HG03460 (cell line): ENCODE measurements at regions not wholly inside any gene's neighbourhood (a gene's known extent, or its start where the extent isn't known, plus 50 kb on each side); places are given as distances from the start of the nearest gene placed in this dataset.

Source experiments
- ATAC-seq: cut with Tn5 transposase; IDR thresholded peaks from one replicate; pipeline ENCODE4 v1.9.1; 2021; ENCODE audit not compliant: unreplicated experiment

DNA sequence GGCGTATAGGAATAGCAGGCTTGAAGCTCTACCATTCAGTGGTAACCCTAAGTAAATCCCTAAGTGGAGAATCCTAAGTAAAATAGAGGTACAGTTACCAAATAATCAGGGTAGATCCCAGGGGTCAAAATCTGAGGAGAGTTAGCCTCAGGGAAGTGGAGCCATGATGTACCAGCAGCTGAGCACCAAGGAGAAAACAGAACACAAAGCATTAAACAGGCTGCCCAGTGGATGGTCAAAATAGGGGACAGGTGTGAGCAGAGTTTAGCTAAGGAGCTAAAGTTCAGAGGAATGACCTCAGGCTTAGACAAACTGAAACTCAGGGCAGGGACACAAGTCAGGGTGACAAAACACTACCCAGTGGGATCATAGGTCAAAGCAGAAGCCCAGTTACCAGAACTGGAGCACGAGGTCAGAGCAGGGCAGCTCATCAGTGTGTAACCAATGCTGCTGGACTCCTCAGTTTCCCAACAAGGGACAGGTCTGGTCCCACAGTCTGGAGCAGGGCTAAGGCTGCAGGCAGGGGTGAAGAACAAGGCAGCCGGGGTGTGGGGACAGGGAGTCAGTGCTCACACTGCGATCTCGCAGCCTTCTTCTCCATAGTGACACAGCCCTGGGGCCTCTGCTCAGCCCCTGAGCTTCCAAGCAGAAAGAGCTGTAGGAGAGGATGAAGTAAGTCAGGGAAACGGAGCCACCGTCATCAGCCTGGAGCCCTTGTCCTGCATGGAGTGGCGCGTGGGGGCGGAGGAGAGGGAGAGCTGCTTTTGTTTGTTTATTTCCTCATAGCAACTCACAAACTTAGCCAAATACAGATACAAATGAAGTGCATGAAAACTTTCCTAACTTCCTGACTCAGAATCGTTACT, 264.0 kb downstream of the MREG start:
- no peak for ATAC-seq

DNA sequence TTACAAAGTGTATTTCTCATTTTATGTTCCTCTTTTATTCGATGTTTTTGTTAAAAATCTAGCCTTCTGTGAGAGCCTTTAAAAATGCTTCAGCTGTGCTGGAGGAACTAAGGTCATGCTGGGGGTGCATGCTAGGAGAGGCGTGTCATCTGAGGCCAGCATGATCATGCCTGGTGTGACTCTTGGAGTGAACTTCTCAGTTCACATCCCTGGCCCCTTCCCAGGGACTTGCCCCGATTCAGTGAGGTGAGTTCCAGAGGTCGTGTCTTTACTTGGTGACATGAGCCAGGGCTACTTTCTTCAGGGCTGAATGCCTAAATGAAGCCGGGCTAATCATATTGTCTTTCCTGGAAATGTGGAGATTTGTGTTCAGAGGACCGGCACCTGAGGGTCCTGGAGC, 264.9 kb downstream of the MREG start:
- no peak for ATAC-seq

DNA sequence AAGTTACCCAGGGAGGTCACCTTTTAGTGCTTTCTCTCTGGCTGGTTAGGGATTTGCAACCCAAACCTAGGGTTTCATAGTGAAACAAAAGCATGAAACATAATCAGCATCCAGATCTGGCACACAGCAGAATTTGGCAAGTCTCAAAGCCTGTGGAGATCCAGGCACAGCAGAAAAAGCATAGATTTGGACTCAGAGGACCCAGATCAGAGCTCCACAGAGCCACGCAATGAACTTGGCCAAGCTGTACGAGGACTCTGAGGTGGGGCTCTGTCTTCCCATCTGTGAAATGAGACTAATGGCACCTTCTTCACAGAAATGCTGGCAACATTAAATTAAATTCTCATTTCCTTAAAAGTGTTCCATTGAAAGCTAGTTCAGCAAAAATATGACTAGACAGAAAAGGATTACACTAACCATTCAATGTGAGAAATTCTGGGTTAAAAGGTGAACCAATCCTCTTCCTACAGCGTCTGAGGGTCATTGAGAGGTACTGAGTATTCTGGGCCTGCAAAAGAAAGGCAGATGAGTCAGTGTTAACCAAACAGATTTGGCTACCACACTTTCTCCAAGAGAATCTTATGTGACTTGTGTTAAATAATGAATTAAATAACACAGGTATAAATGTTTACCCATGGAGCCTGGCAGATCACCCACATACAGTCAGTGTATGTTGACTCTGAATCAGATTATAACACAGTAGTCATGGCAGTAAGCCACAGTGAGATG, 266.3 kb downstream of the MREG start:
- ATAC-seq: no peak

DNA sequence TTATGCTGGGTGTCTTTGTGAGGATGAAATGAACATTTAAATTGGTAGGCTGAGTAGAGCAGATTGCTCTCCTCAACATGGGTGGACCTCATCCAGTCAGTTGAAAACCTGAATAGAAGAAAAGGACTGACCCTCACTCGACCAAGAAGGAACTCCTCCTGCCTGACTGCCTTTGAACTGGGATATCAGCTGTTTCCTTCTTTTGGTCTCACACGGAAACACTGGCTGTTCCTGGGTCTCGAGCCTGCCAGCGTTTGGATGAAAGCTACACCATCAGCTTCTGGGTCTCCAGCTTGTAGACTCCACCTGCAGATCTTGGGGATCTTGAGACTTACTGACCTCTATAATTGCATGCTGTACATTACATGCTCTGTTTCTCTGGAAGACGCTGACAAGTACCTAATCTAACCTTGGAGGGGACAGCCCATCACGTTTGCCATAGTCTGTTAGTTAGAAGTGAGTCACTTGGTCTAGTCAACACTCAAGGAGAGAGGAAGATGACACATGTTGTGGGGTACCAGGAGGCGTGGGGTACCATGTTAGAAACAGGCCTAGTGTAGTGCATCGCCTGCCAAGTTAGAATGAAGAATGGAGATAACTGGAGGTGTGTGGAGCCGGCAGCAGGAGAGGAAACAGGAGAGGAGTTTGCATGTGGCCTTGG, 267.0 kb downstream of the MREG start:
- ATAC-seq: no peak

DNA sequence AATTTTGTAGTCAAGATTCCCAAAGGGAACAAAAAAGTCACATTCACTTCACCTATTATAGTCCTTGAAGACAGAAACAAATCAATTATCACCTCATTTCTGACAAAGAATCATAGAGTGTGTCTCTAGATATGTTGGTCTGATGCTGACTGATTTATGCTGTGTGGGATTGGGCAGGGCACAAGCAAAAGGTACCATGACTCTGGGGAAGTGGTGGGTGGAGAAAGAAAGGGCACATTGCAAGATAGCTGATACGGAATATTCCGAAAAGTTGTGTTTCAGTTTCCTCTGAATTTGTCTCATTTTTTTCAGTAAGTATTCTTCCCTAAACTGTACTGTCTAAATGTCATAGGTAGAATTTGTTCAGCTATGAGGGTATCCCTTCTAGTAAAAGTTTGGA, 268.0 kb downstream of the MREG start:
- no peak for ATAC-seq

DNA sequence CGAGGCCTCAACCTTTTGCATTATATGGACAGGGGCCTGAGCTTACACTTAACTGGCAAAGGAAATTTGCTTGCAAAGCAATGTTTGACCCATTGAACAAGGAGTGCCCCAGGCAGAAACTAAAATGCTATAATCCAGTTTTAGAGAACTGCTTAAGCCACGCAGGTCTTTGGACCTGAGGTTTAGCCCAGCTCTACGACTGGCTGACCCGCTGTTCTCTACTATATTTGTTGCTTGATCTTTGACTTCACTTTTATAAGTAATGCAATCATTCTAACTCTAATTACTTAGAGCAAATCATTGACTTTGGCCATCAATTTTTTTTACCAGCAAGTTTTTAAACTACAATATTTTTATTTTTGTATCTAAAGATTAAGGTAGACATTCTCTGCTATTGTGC, 268.8 kb downstream of the MREG start:
- ATAC-seq: no peak

DNA sequence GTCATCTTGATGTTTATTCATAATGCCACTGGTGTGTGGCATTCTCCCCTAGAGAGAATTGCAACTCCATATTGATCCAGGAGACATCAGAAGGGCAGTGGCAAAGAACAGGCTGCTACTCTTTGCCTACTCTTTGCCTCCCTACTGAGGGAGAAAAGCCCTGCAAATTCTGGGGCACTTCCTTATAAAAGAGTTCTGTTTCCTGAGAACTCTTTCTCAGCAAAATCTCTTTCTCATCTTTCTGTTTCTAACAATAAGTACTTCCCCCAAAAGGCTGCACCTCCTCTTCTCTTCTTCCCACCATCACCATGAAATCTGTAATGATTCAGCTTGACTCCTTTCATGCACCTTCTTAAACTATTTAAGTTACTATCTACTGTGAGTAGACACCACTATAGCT, 270.3 kb downstream of the MREG start:
- no peak for ATAC-seq

DNA sequence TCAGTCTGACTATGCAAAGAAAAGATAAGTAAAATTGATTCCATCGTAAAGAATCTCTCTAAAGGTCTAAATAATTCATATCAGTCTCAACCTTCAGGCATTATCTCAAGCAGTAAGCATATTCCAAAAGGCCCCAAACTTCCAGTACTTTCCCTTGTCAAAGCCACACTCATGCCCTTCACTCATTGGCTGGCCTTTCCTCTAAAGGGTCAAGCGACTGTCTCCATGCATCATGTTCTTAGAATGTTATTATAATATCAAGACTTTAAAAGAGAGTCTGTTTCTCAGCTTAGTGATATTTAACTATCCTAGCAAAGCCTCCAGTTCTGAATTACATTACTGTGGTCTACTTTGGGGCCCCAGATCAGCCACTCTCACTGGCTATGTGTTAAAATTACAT, 271.3 kb downstream of the MREG start:
- no peak for ATAC-seq

DNA sequence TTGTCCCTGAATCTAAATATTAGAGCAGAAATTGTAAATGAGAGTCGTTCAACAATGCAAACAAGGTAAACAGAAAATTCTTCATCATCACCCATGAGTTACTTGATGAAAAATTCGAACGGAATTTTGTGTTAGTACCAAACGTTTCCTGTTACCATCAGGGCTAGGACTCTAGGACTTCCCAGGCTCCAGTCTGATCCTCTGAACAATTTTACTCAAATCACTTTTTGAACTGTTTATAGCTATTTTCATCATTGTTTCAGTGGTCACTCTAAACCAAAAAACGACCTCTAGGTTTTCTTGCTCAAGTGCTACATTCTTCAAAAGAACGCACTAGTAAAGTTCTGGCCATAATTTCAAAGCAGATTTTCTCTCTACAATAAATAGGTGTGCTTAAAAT, 273.3 kb downstream of the MREG start:
- no peak for ATAC-seq

DNA sequence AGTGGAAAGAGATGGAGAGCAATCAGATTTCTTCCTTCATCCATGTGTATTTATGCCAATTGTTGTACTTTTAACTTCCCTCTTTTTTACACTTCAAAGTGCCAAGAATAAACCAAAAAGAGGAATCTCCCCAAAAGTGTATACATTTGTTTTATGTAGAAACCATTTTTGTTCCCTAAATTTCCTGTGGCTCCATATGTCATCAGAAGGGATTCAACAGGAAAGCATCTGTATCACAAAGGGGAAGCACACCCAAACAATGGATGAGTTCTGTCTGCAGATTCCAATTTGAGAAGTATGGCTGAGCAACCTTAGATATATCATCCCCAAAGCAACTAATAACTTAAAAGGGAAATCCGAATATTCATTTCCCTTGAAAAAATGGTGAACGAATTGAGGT, 275.0 kb downstream of the MREG start:
- ATAC-seq: no peak

DNA sequence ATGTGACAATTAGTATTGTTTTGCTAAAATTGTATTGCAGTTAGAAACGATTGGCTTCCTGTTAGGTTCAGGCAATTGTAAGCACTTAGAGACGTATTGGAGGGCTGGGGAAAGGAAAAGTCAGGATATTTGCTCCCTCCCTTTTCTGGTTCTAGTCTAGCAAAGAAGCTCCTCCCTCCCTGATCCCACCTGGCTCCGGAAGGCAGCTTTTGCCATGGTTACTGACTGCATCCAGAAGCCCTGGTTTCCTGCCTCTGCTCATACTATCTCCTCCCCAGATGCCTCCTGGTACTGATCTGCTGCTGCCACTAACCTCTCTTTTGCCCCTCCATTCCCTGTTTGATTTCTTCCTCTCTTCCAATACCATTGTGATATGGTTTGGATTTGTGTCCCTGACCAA, 275.9 kb downstream of the MREG start:
- no peak for ATAC-seq

DNA sequence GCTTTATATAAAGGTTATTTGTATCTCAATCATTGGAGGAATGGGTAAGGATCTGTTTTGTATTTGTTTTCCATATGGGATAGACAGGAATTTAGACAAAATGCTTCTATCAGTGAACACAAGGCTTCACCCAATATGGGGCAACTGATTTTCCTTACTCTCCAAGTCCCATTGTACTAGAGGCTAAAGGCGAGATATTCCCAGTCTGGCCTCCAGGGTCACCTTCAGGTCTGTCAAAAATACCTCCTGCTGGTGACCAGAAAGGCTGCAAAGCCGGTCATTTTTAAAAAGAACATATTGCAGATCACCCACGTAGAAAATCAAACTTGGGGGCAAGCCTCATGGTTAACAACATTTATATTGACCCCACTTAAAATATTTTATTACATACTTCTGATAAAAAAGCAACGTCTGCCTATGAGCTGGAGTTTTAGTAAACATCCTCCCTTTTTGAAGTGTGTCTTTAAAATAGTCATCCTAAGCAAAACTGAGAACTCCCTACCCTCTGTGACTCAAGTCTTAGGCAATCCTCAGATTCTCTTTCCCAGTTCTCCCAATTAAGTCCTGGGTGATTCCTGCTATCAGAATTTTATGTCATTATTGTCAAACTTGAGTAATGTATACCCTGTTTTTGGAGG, 276.6 kb downstream of the MREG start:
- no peak for ATAC-seq

DNA sequence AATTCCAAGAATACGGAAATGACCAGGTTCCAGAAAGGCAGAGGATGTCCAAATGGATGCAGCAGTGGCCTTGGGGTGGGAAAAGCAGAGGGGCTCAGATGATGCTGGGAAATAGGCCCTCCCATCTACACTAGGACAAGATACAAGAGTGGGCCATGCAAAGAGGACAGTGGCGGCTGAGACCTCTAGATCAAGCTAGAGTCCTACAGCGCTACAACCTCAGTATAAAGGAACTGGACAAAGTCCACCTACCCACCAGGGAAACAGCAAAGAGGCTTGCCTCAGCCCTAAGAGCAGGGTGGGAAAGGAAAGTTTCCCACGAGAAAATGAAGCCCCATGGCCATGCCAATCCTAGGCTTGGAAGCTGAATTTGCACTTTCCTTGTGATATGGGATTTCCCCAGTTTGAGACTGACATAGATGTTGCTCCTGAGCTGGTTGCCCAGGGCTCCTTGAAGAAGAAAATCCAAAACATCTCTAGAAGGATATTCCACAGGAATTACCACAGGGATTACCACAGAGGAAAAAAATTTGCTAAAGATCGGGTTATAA, 282.2 kb downstream of the MREG start:
- no peak for ATAC-seq

DNA sequence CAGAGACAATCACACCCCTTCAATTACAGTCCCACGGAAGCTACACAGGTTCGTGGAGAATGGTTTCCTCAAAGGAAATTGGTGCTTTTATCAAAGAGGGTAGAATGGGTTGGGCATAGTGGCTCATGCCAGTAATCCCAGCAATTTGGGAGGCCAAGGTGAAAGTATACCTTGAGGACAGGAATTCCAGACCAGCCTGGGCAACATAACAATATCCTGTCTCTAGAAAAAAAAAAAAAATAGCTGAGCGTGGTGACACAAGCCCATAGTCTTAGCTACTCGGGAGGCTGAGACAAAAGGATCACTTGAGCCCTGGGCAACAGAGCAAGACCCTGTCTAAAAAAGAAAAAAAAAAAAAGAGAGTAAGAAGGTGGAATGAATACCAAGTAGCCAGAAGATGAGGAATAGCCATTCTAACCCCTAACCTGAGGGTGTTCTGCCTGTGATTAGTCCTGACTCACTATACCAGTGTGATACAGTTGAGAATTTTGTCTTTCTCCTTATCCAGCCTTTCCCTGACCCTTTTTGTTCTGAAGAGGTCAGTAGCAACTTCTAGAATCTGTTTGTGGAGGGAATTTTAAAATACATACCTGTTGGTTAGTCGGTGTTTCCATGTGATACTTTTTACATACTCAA, 283.2 kb downstream of the MREG start:
- ATAC-seq: no peak

DNA sequence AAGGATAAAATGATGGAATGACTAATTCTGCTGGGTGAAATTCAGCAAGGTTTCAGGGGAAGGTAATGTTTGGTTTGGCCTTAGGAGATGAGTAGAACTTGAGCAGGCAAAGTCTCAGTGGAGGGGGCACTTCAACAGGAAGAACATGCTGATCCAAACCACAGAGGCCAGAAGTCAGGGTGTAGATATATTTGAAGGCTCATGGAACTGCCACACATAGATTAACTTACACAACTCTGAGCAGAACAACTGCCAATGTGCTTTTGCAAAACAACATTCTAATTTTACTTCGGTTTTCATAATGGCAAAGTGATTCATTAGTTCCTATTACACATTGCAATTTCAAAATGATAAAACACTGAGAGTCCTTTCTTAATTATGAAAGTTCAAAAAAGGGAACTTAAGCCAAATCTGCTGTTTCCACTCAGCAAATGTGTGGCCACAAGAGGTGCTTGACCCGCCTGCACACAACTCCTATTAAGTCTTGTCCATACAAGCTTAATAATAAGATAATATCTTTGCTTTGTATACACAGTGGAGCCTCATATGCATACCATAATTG, 284.8 kb downstream of the MREG start:
- no peak for ATAC-seq

DNA sequence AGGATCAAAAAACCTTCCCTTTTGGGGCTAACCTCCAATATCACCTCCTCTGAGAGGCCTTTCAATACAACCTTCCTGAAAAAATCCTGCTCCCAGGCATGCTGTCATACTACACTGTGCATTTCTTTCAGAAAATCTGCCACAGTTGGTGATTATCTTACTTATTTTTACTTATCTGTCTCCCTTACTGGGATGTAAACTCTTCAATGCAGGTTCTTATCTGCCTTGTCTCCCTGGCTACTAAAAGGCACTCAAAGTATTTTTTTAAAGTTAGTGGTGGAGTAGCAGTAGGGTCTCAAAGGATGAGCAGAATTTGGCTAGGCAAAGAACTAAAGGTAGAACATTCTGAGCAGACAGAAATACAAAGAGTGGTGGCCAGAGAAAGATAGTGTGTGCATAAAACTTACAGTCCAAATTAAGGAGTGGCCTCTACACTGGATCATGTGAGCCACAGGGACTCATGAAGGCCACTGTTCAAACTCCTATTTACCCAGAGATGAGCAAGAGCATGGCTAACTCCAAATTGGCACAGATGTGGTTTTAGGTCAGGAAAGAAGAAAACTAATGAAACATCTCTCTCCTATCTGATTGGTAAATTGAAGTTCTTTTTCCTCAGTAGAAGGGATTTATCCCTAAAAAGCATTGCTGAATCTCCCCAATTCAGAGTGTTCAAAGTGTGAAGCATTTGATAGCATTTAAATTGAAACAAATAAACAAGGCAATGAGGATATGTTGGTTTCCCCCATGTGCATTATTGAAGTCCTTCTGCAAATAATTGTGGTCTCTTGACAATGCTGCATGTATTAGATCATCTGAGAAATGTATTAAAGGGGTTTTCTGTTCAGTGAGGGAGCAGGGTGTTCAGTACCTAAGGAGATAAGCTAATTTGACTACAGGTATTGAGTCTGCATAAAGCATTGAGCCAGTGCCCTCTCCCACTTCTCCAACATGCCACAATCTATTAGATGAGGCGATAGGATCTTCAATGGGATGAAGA, 285.5 kb downstream of the MREG start:
- no peak for ATAC-seq

DNA sequence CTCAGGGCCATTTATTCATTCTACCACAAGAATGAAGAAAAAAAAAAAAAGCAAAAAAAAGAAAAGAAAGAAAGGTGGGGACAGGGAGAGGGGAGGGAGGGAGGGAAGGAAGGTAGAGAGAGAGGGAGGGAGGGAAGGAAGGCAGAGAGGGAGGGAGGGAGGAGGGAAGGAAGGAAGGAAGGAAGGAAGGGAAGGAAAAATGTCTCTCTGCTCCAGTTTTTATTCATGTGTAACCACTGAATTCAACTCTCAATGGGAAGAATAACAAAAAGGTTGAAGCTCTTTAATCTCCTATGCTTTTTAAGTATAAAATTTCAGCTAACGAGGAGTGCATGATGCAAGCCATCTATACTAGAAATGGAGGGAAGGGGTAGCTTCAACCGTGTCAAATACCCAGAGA, 287.3 kb downstream of the MREG start:
- ATAC-seq: no peak

DNA sequence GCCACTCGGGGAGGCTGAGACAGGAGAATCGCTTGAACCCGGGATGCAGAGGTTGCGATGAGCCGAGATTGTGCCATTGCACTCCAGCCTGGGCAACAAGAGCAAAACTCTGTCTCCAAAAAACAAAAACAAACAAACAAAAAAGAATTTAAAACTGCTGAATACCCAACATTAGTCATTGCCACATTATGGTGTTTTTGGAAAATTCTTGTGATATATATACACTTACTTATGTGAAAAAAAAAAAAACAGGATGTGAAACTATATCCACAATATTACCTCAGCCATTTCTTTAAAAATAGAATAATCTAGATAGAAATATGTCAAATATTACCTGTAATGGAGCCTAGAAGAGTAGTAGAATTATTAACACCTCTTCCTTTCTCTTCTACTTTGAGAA, 288.3 kb upstream of the FN1 start:
- ATAC-seq: no peak

DNA sequence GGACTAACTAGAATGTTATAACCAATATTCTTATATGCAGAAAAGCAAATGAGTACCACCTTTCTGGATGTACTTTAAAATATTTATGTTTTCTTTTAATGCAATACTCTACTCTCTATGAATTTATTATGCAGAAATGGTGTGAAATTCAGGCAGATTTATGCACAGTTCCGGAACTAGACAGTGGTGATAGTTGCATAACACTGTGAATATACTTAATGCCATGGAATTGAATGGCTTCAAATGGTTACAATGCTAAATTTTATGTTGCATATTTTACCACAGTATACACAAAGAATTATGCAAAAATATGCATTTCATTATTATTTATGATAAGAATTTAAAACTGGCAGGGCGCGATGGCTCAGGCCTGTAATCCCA, 287.8 kb upstream of the FN1 start:
- ATAC-seq: no peak
